ENCODE measurements at regions not wholly inside any gene's neighbourhood (a gene's known extent, or its start where the extent isn't known, plus 50 kb on each side); places are given as distances from the start of the nearest gene placed in this dataset.

DNA sequence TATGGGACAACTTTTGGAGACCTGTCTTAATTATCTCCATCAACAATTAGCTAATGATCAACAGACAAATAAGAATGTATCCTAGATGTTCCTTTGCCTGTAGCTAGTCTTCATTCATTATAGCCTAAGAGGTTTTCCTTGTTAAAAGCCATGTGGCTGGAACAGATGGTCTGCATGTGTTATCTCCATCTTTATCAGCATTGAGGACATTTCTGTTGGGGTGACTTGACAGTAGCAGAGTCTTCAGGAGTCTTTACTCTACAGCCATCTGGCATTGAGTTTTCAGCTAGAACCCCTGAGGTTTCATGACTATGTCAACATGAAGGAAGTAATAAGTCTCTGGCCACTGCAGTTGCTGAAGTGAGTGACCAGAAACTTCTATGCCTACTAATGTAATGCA, 106.6 kb upstream of the TLE4 start:
- Histone ChIP-seq H4K8ac (ENCODE audit: extremely low read depth, insufficient read depth, low read length) (no peak overlapping the region), H3K79me1 (ENCODE audit: low read depth, low read length) (no peaks in the 10 kb centered on the region), H3K23ac (ENCODE audit: insufficient read length) (no peak overlapping the region), H2BK20ac (ENCODE audit: low read length) (no peak overlapping the region), H3K56ac (replicated peaks; ENCODE audit: insufficient read length, low read depth, low read length) (no peak overlapping the region), H4K20me1 (replicated peaks in 1 of 2; ENCODE audit: control insufficient read depth in 1 of 2, insufficient read depth in 2 of 2, low read length in 2 of 2) (no peaks in the 10 kb centered on the region), H3K9ac (replicated peaks in 1 of 4; ENCODE audit: extremely low read depth in 1 of 4, low read depth in 3 of 4, low read length in 3 of 4) (no peak overlapping the region), H3K79me2 (ENCODE audit: control insufficient read depth in 1 of 2, insufficient read depth in 2 of 2, low read length in 2 of 2) (no peaks in the 10 kb centered on the region), H3K4ac (replicated peaks; ENCODE audit: insufficient read length, low read depth, low read length) (no peak overlapping the region), H3K4me2 (ENCODE audit: insufficient read depth in 1 of 2, low read depth in 2 of 2, low read length in 2 of 2) (no peak overlapping the region), H4K5ac (ENCODE audit: insufficient read length, low read depth, low read length) (no peak overlapping the region), H4K91ac (replicated peaks; ENCODE audit: insufficient read length, low read length) (no peak overlapping the region), H3K14ac (ENCODE audit: insufficient read length) (no peak overlapping the region), H3K36me3 (ENCODE audit: control insufficient read depth in 2 of 4, insufficient read depth in 4 of 4, low read length in 3 of 4) (no peaks in the 10 kb centered on the region), H2AK5ac (ENCODE audit: low read depth, low read length) (no peak overlapping the region), H3K9me3 (ENCODE audit: insufficient read depth in 2 of 2, low read depth in 1 of 2, low read length in 1 of 2) (no peaks in the 10 kb centered on the region), H3K27ac (ENCODE audit: low read depth, low read length) (no peak overlapping the region), H2BK120ac (replicated peaks; ENCODE audit: low read depth, low read length) (no peak overlapping the region), H3K27me3 (replicated peaks in 1 of 4; ENCODE audit: control insufficient read depth in 3 of 4, extremely low read depth in 1 of 4, insufficient read depth in 3 of 4, low read length in 3 of 4) (no peaks in the 10 kb centered on the region), H2BK12ac (ENCODE audit: low read depth, low read length) (no peak overlapping the region), H3K4me1 (replicated peaks in 1 of 4; ENCODE audit: control insufficient read depth in 3 of 4, insufficient read depth in 4 of 4, low read length in 3 of 4) (no peaks in the 10 kb centered on the region), H3K18ac (ENCODE audit: extremely low read depth, low read length) (no peak overlapping the region), H2BK15ac (ENCODE audit: low read length) (no peak overlapping the region), H3K4me3 (ENCODE audit: extremely low read depth in 1 of 4, insufficient read depth in 2 of 4, low read depth in 3 of 4, low read length in 4 of 4) (no peak overlapping the region), H2AFZ (ENCODE audit: low read length) (no peak overlapping the region), H3K23me2 (ENCODE audit: low read depth, low read length) (no peaks in the 10 kb centered on the region), H2BK5ac (ENCODE audit: low read depth, low read length) (no peak overlapping the region)
- TF ChIP-seq RFX5 (IDR thresholded peaks at IDR 0.05; ENCODE audit: borderline replicate concordance, low read depth, low read length) (no peak), EGR1 (IDR thresholded peaks at IDR 0.05; ENCODE audit: borderline replicate concordance, low read depth, low read length) (no peak), ASH2L (IDR thresholded peaks at IDR 0.05; ENCODE audit: low read length) (no peak)
- POLR2A ChIA-PET (ENCODE audit: partially characterized antibody) = no interaction called here
- DNase-seq (ENCODE audit: low read depth in 1 of 2, low spot score in 2 of 2) (no peak), FAIRE-seq (no peak)
- CTCF ChIA-PET (ENCODE audit: partially characterized antibody) = interaction anchor here (0.7 to 1.0 kb wide), 3 partner anchors 16 to 1597 kb away, joined by 3 to 5 read pairs (median 4); no protein-coding TSS in a partner anchor
